Tibial artery (tissue), 4 donors: ENCODE measurements at regions not wholly inside any gene's neighbourhood (a gene's known extent, or its start where the extent isn't known, plus 50 kb on each side); places are given as distances from the start of the nearest gene placed in this dataset.

ENCODE experiments used
- DNase-seq, 2 donors: peaks; one replicate each; pipeline ENCODE4 v3.0.0-alpha.2; 2019
- H3K27ac ChIP-seq, 2 donors: fragments of 200-600 bp; sonication (generic) in 1 of 2; 1 replicate in 1 of 2; 2 replicates in 1 of 2; pipeline ENCODE4 v1.5.1; 2018 to 2019; ENCODE audit warnings: mild to moderate bottlenecking in 1 of 2
- H3K27me3 ChIP-seq, 2 donors: fragments of 200-600 bp; sonication (generic) in 1 of 2; one replicate each; pipeline versions ENCODE4 v1.5.1 to v1.6.0; 2016 to 2019
- H3K36me3 ChIP-seq, 3 donors: fragments of 200-600 bp; sonication (generic) in 2 of 3; one replicate each; pipeline ENCODE4 v1.5.1; 2016 to 2019; ENCODE audit warnings: mild to moderate bottlenecking in 2 of 3
- H3K4me1 ChIP-seq, 4 donors: fragments of 200-600 bp; sonication (generic) in 2 of 4; 1 replicate in 3 of 4; 2 replicates in 1 of 4; pipeline ENCODE4 v1.5.1; 2016 to 2019
- H3K4me3 ChIP-seq, 2 donors: fragments of 200-600 bp; sonication (generic) in 1 of 2; 1 replicate in 1 of 2; 2 replicates in 1 of 2; pipeline ENCODE4 v1.5.1; 2018 to 2019; ENCODE audit warnings: mild to moderate bottlenecking in 2 of 2
- H3K9me3 ChIP-seq, 3 donors: fragments of 200-600 bp; sonication (generic) in 1 of 3; one replicate each; pipeline ENCODE4 v1.5.1; 2016 to 2019
- intact Hi-C: fragments of 100-400 bp; cut with DNase I; formaldehyde crosslinking; loops from one replicate; pipeline ENCODE4 v1.15.0; 2023; ENCODE audit warnings: low total_unique reads
- TF ChIP-seq, protein P1 (sequence below), 2 experiments: fragments of 200-600 bp in 1 of 2; fragments of 450-650 bp in 1 of 2; IDR thresholded peaks; one replicate each; pipeline ENCODE4 v1.5.1; 2017 to 2019; ENCODE audit warnings: antibody characterized with exemption in 2 of 2, mild to moderate bottlenecking in 1 of 2, moderate library complexity in 1 of 2

DNA sequence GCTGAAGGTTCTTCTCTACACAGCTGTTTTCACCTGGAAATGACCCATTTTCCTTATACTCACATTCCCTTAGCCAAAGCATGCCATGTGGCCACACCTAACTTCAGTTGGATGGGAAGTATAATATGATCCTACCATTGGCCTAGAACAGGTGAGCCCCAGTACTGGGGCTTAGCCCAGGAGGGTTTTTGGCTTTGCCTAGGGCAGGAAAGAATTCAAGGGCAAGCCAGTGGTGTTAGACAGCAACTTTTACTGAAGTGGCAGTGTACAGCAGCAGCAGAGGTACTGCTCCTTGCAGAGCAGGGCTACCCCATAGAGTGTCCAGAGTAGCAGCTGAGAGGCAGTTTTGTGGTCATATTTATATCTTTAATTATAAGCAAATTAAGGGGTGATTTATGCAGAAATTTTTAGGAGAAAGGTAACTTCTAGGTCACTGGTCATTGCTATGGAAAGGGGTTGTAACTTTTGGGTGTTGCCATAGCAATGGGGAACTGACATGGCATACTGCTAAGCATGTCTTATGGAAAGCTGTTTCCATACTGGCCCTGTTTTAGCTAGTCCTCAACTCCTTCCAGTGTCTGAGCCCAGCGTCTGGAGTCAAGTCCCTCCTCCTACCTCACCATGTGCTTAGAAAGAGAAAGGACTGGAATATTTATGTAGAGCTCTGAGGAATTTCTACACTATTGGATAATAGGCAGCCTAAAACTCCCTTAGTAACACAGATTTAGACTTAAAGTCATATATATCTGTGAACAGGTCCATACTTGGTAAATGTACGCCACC is 109.0 kb upstream of the DTNA start:
- H3K36me3 ChIP-seq = no peaks in the 10 kb centered on the region
- no peaks in the 10 kb centered on the region for H3K27me3 ChIP-seq
- peaks cover 0 to 77% (median 18%) of the 10 kb centered on the region in 4 donors for H3K4me1 ChIP-seq
- H3K27ac ChIP-seq = peak overlapping the region in 1 of 2 donors; percentile 9
- H3K9me3 ChIP-seq = no peaks in the 10 kb centered on the region
- no peak for DNase-seq
- H3K4me3 ChIP-seq = no peak overlapping the region
- TF ChIP-seq, protein P1, sequence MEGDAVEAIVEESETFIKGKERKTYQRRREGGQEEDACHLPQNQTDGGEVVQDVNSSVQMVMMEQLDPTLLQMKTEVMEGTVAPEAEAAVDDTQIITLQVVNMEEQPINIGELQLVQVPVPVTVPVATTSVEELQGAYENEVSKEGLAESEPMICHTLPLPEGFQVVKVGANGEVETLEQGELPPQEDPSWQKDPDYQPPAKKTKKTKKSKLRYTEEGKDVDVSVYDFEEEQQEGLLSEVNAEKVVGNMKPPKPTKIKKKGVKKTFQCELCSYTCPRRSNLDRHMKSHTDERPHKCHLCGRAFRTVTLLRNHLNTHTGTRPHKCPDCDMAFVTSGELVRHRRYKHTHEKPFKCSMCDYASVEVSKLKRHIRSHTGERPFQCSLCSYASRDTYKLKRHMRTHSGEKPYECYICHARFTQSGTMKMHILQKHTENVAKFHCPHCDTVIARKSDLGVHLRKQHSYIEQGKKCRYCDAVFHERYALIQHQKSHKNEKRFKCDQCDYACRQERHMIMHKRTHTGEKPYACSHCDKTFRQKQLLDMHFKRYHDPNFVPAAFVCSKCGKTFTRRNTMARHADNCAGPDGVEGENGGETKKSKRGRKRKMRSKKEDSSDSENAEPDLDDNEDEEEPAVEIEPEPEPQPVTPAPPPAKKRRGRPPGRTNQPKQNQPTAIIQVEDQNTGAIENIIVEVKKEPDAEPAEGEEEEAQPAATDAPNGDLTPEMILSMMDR (IDR thresholded peaks at IDR 0.05) = no peak
- intact Hi-C loops = no loop called here

GRCh38 chr18:34604591-34604990 is 105.5 kb upstream of the DTNA start:
- intact Hi-C loops = no loop called here
- Histone ChIP-seq H3K4me3 (no peak overlapping the region), H3K4me1 (peaks cover 0 to 82% (median 3%) of the 10 kb centered on the region in 4 donors), H3K9me3 (no peaks in the 10 kb centered on the region), H3K27ac (no peak overlapping the region), H3K27me3 (no peaks in the 10 kb centered on the region), H3K36me3 (no peaks in the 10 kb centered on the region)
- DNase-seq = no peak
- TF ChIP-seq, protein P1 (IDR thresholded peaks at IDR 0.05) = no peak

GRCh38 chr18:34606851-34607250 is 103.2 kb upstream of the DTNA start:
- no peaks in the 10 kb centered on the region for H3K9me3 ChIP-seq
- H3K36me3 ChIP-seq = no peaks in the 10 kb centered on the region
- DNase-seq = no peak
- TF ChIP-seq, protein P1 (IDR thresholded peaks at IDR 0.05) = no peak
- intact Hi-C loops = no loop called here
- no peak overlapping the region for H3K4me3 ChIP-seq
- H3K27ac ChIP-seq = no peak overlapping the region
- H3K4me1 ChIP-seq = peaks cover 0 to 71% (median 0%) of the 10 kb centered on the region in 4 donors
- no peaks in the 10 kb centered on the region for H3K27me3 ChIP-seq

GRCh38 chr18:34608064-34608463 is 102.0 kb upstream of the DTNA start:
- Histone ChIP-seq H3K27me3 (no peaks in the 10 kb centered on the region), H3K4me3 (no peak overlapping the region), H3K9me3 (no peaks in the 10 kb centered on the region), H3K36me3 (no peaks in the 10 kb centered on the region), H3K27ac (no peak overlapping the region), H3K4me1 (peaks cover 0 to 73% (median 0%) of the 10 kb centered on the region in 4 donors)
- no peak for DNase-seq
- intact Hi-C loops = no loop called here
- TF ChIP-seq, protein P1 (IDR thresholded peaks at IDR 0.05) = no peak

DNA sequence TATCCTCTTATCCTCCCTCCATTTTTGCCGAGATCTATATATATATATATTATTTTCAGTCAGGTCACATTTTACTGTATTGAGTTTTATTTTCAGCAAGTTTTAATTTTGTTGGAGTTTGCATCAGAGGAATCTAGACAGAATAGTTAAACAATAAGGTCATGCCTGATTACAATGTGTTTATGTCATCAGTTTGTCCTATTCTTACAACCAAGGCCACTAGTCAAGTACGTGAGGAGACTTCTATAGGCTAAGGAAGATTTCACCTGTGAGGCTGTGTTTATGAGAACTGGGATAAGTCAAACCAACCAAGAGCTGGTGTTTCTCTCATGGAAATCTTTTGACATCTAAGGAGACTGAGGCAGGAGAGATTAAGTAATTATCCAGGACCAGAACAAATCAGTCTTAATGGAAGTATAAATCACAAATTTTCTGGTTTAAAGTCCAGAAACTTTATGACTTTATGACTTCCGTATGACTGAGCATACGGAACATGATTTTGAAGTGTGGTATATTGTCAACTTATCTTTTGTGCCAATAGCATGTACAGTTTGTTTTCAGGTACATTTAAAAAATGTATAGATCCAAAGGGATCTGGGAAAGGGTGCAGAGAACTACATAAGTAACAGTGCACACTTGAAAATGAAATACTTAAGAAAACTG is 100.0 kb upstream of the DTNA start:
- Histone ChIP-seq H3K9me3 (no peaks in the 10 kb centered on the region), H3K27ac (no peak overlapping the region), H3K27me3 (no peaks in the 10 kb centered on the region), H3K4me3 (no peak overlapping the region), H3K36me3 (no peaks in the 10 kb centered on the region), H3K4me1 (peaks cover 0 to 62% (median 0%) of the 10 kb centered on the region in 4 donors)
- DNase-seq = no peak
- TF ChIP-seq, protein P1 (IDR thresholded peaks at IDR 0.05) = no peak
- intact Hi-C loops = no loop called here
